Neural progenitor cell (in vitro differentiated cells): ENCODE measurements at regions not wholly inside any gene's neighbourhood (a gene's known extent, or its start where the extent isn't known, plus 50 kb on each side); places are given as distances from the start of the nearest gene placed in this dataset.

Experiments used
- DNase-seq: peaks from one replicate; pipeline ENCODE4 v3.0.0-alpha.2; 2016; ENCODE audit warnings: low spot score
- H2AFZ ChIP-seq: fragments of 200-600 bp; sonication (generic); replicated peaks from 2 replicates; pipeline ENCODE4 v1.6.1; 2016; ENCODE audit warnings: antibody characterized with exemption
- H3F3A ChIP-seq: fragments of 200-600 bp; sonication (generic); 2 replicates; pipeline ENCODE4 v1.6.1; 2016; ENCODE audit warnings: antibody characterized with exemption, low read depth
- H3K27ac ChIP-seq: fragments of 200-600 bp; sonication (generic); 2 replicates; pipeline ENCODE4 v1.5.1; 2016; ENCODE audit warnings: mild to moderate bottlenecking
- H3K27me3 ChIP-seq: fragments of 200-600 bp; sonication (generic); 2 replicates; pipeline ENCODE4 v1.6.1; 2016; ENCODE audit warnings: mild to moderate bottlenecking, moderate library complexity
- H3K36me3 ChIP-seq: fragments of 200-600 bp; sonication (generic); 2 replicates; pipeline ENCODE4 v1.5.1; 2016
- H3K4me1 ChIP-seq: fragments of 200-600 bp; sonication (generic); 2 replicates; pipeline ENCODE4 v1.6.1; 2016; ENCODE audit warnings: mixed run types
- H3K4me2 ChIP-seq: fragments of 200-600 bp; sonication (generic); 2 replicates; pipeline ENCODE4 v1.6.1; 2016
- H3K4me3 ChIP-seq: fragments of 200-600 bp; sonication (generic); 2 replicates; pipeline ENCODE4 v1.5.1; 2016
- H3K79me2 ChIP-seq: fragments of 200-600 bp; sonication (generic); 2 replicates; pipeline ENCODE4 v1.6.1; 2016; ENCODE audit warnings: low read depth
- H3K9ac ChIP-seq: fragments of 200-600 bp; sonication (generic); 2 replicates; pipeline ENCODE4 v1.6.1; 2016
- H3K9me3 ChIP-seq: fragments of 200-600 bp; sonication (generic); 2 replicates; pipeline ENCODE4 v1.5.1; 2016; ENCODE audit warnings: low read depth
- H4K20me1 ChIP-seq: fragments of 200-600 bp; sonication (generic); 2 replicates; pipeline ENCODE4 v1.6.1; 2016; ENCODE audit warnings: low read depth
- H3K27ac Mint-ChIP-seq: 3 replicates; pipeline ENCODE4 v1.8.0; 2021; ENCODE audit warnings: mixed read lengths
- H3K27me3 Mint-ChIP-seq: 2 replicates; pipeline ENCODE4 v1.8.0; 2022; ENCODE audit warnings: low read depth, mild to moderate bottlenecking, inconsistent platforms, moderate library complexity, mixed read lengths; ENCODE audit not compliant: insufficient read depth
- H3K36me3 Mint-ChIP-seq: 3 replicates; pipeline ENCODE4 v1.8.0; 2021; ENCODE audit warnings: mixed read lengths
- H3K4me1 Mint-ChIP-seq: 3 replicates; pipeline ENCODE4 v1.8.0; 2021; ENCODE audit warnings: mixed read lengths
- H3K4me3 Mint-ChIP-seq: 3 replicates; pipeline ENCODE4 v1.8.0; 2021; ENCODE audit warnings: mild to moderate bottlenecking, moderate library complexity, mixed read lengths
- H3K9me3 Mint-ChIP-seq: 3 replicates; pipeline ENCODE4 v1.8.0; 2020; ENCODE audit warnings: mixed read lengths
- EZH2 ChIP-seq: fragments of 200-600 bp; sonication (generic); IDR thresholded peaks from 2 replicates; pipeline ENCODE4 v1.6.1; 2017; ENCODE audit warnings: antibody characterized with exemption, mild to moderate bottlenecking, moderate library complexity
- EZH2phosphoT487 ChIP-seq: fragments of 200-600 bp; sonication (generic); IDR thresholded peaks from 2 replicates; pipeline ENCODE4 v1.6.1; 2017; ENCODE audit warnings: antibody characterized with exemption
- TF ChIP-seq, protein P1 (sequence below): fragments of 200-600 bp; sonication (generic); IDR thresholded peaks from 2 replicates; pipeline ENCODE4 v1.5.1; 2017; ENCODE audit warnings: antibody characterized with exemption, mild to moderate bottlenecking

DNA sequence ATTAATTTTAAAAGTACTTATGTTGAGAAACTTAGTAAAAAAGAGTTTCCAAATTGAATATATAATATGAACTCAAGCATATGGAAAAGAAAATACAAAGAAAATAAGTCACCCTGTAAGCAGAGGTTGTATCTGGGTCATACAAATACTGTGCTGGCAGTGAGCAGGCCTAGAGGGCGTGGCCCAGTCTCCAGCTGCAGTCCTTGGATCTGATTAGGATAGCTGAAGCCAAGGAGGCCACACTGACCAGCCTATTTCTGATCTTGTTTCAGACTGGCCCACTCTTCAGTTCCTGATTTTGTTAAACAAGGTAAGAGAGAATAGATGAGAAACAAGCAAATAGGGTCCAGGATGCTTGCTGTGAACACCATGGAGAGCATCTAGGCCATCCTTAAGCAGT, 228.8 kb downstream of the EPM2A start:
- DNase-seq: no peak
- no peaks in the 10 kb centered on the region for H3K36me3 Mint-ChIP-seq
- H3K4me1 ChIP-seq: no peaks in the 10 kb centered on the region
- TF ChIP-seq EZH2 (no peak), EZH2phosphoT487 (no peak)
- TF ChIP-seq, protein P1, sequence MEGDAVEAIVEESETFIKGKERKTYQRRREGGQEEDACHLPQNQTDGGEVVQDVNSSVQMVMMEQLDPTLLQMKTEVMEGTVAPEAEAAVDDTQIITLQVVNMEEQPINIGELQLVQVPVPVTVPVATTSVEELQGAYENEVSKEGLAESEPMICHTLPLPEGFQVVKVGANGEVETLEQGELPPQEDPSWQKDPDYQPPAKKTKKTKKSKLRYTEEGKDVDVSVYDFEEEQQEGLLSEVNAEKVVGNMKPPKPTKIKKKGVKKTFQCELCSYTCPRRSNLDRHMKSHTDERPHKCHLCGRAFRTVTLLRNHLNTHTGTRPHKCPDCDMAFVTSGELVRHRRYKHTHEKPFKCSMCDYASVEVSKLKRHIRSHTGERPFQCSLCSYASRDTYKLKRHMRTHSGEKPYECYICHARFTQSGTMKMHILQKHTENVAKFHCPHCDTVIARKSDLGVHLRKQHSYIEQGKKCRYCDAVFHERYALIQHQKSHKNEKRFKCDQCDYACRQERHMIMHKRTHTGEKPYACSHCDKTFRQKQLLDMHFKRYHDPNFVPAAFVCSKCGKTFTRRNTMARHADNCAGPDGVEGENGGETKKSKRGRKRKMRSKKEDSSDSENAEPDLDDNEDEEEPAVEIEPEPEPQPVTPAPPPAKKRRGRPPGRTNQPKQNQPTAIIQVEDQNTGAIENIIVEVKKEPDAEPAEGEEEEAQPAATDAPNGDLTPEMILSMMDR: no peak
- H2AFZ ChIP-seq: no peak overlapping the region
- H3K27ac Mint-ChIP-seq: no peak overlapping the region
- H3K9me3 ChIP-seq: no peaks in the 10 kb centered on the region
- no peak overlapping the region for H3K4me3 Mint-ChIP-seq
- no peaks in the 10 kb centered on the region for H4K20me1 ChIP-seq
- H3K79me2 ChIP-seq: no peaks in the 10 kb centered on the region
- no peak overlapping the region for H3K4me3 ChIP-seq
- no peak overlapping the region for H3K27ac ChIP-seq
- H3K4me2 ChIP-seq: no peak overlapping the region
- no peaks in the 10 kb centered on the region for H3K27me3 ChIP-seq
- H3F3A ChIP-seq: no peaks in the 10 kb centered on the region
- H3K9ac ChIP-seq: no peak overlapping the region
- no peaks in the 10 kb centered on the region for H3K36me3 ChIP-seq
- peaks cover 20% of the 10 kb centered on the region for H3K9me3 Mint-ChIP-seq
- no peaks in the 10 kb centered on the region for H3K27me3 Mint-ChIP-seq
- no peaks in the 10 kb centered on the region for H3K4me1 Mint-ChIP-seq

DNA sequence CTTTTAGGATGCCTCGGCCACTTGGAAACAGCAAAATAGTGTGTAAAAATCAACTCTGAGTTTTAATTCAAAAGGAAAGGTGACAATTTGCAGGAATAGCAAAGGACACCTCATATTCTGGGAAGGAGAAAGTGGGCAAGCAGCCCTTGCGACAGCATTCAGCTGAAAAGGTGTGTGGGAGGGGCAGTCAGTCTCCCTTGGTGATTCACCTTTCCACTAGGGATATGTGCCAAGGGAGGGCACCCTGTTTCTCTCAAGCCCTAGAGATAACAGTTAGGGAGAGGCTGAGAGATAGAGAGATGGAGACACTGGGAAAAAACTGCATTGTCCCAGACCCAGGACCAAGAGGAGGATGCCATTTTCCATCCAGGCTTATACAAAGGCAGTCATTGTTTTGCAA, 228.1 kb downstream of the EPM2A start:
- no peaks in the 10 kb centered on the region for H3K9me3 ChIP-seq
- Mint-ChIP-seq H3K36me3 (no peaks in the 10 kb centered on the region), H3K4me3 (no peak overlapping the region), H3K27ac (no peak overlapping the region), H3K27me3 (no peaks in the 10 kb centered on the region), H3K9me3 (peaks cover 20% of the 10 kb centered on the region), H3K4me1 (no peaks in the 10 kb centered on the region)
- TF ChIP-seq EZH2 (no peak), EZH2phosphoT487 (no peak)
- TF ChIP-seq, protein P1: no peak
- no peaks in the 10 kb centered on the region for H4K20me1 ChIP-seq
- no peak overlapping the region for H3K27ac ChIP-seq
- no peak overlapping the region for H3K4me2 ChIP-seq
- H3K9ac ChIP-seq: no peak overlapping the region
- no peaks in the 10 kb centered on the region for H3K79me2 ChIP-seq
- H3K4me1 ChIP-seq: no peaks in the 10 kb centered on the region
- H3K36me3 ChIP-seq: no peaks in the 10 kb centered on the region
- H2AFZ ChIP-seq: no peak overlapping the region
- no peaks in the 10 kb centered on the region for H3F3A ChIP-seq
- no peaks in the 10 kb centered on the region for H3K27me3 ChIP-seq
- no peak overlapping the region for H3K4me3 ChIP-seq
- DNase-seq: no peak

DNA sequence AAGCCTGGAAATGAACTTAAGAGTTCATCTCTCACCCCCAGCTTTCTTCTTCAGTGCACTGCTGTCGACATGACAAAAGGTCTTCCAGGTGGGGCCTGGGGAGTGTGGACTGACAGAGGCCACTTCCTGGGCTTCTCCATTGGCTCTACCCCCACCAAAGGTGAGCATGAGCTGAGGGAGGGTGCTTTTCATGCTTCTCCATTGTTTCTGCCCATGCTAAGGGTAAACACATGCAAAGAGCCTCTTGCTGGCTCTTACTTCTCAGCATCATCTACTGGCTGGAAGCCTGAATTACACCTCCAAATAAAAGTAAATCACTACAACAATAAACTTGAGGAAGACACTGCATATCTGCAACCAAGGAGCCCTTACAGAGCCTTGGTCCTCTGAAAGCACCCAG, 227.2 kb downstream of the EPM2A start:
- H3K79me2 ChIP-seq: no peaks in the 10 kb centered on the region
- Mint-ChIP-seq H3K9me3 (peaks cover 20% of the 10 kb centered on the region), H3K4me1 (no peaks in the 10 kb centered on the region), H3K36me3 (no peaks in the 10 kb centered on the region), H3K4me3 (no peak overlapping the region), H3K27me3 (no peaks in the 10 kb centered on the region), H3K27ac (no peak overlapping the region)
- no peaks in the 10 kb centered on the region for H4K20me1 ChIP-seq
- no peaks in the 10 kb centered on the region for H3F3A ChIP-seq
- no peak overlapping the region for H3K9ac ChIP-seq
- TF ChIP-seq, protein P1: peak; percentile 12
- no peak for TF ChIP-seq EZH2
- no peaks in the 10 kb centered on the region for H3K4me1 ChIP-seq
- H3K4me3 ChIP-seq: no peak overlapping the region
- H3K27ac ChIP-seq: no peak overlapping the region
- H3K4me2 ChIP-seq: no peak overlapping the region
- no peak overlapping the region for H2AFZ ChIP-seq
- H3K27me3 ChIP-seq: no peaks in the 10 kb centered on the region
- H3K36me3 ChIP-seq: no peaks in the 10 kb centered on the region
- no peaks in the 10 kb centered on the region for H3K9me3 ChIP-seq
- no peak for DNase-seq

DNA sequence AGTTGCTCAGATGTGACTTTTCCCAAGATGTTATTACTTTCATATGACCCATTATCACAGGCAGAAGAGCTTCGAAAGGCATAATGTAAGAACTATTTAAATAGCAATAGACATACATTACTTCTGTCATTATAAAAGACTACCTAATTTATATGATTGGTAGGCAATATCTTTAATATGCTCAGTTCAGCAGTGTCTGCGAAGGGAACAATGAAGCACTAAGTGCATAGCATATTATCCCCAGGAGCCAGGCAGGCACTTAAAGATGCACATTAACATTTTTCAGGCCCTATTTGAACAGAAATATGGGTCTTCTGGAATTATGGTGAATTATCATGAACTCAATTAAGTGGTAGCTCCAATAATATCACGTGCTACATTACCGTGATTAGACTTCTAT, 217.8 kb downstream of the EPM2A start:
- no peaks in the 10 kb centered on the region for H3K9me3 Mint-ChIP-seq
- no peaks in the 10 kb centered on the region for H3K27me3 ChIP-seq
- no peak overlapping the region for H2AFZ ChIP-seq
- no peak for TF ChIP-seq EZH2phosphoT487
- TF ChIP-seq, protein P1: no peak
- TF ChIP-seq EZH2: no peak
- no peaks in the 10 kb centered on the region for H3K27me3 Mint-ChIP-seq
- no peaks in the 10 kb centered on the region for H3F3A ChIP-seq
- no peaks in the 10 kb centered on the region for H3K4me1 ChIP-seq
- H3K9me3 ChIP-seq: no peaks in the 10 kb centered on the region
- no peaks in the 10 kb centered on the region for H3K4me1 Mint-ChIP-seq
- no peak overlapping the region for H3K4me3 ChIP-seq
- H3K27ac Mint-ChIP-seq: no peak overlapping the region
- H3K27ac ChIP-seq: no peak overlapping the region
- no peak overlapping the region for H3K4me3 Mint-ChIP-seq
- no peaks in the 10 kb centered on the region for H3K36me3 ChIP-seq
- no peaks in the 10 kb centered on the region for H3K79me2 ChIP-seq
- no peak overlapping the region for H3K9ac ChIP-seq
- no peaks in the 10 kb centered on the region for H3K36me3 Mint-ChIP-seq
- H3K4me2 ChIP-seq: no peak overlapping the region
- no peaks in the 10 kb centered on the region for H4K20me1 ChIP-seq
- no peak for DNase-seq
